ENCODE measurements at regions not wholly inside any gene's neighbourhood (a gene's known extent, or its start where the extent isn't known, plus 50 kb on each side); places are given as distances from the start of the nearest gene placed in this dataset.
A peak's percentile ranks its signal among the peaks of the same experiment; 100 is the strongest.

- Mint-ChIP-seq H3K9me3 (peaks cover 4% of the 10 kb centered on the region), H3K27ac (no peak overlapping the region), H3K36me3 (ENCODE audit: low read depth) (peaks cover 4% of the 10 kb centered on the region), H3K27me3 (no peaks in the 10 kb centered on the region), H3K4me3 (no peak overlapping the region), H3K4me1 (peaks cover 7% of the 10 kb centered on the region)
- ATAC-seq (no peak), DNase-seq (no peak)
Measured at GRCh38 chr6:149208134-149208601, 109.3 kb upstream of the TAB2 start.

GRCh38 chr6:149209871-149210775 is 107.4 kb upstream of the TAB2 start:
- peaks cover 1% of the 10 kb centered on the region for H3K4me1 Mint-ChIP-seq
- peak; percentile 65 for ATAC-seq
- H3K9me3 Mint-ChIP-seq: peaks cover 4% of the 10 kb centered on the region
- peaks cover 4% of the 10 kb centered on the region for H3K36me3 Mint-ChIP-seq (ENCODE audit: low read depth)
- H3K4me3 Mint-ChIP-seq: peak overlapping the region; percentile 56
- no peak for DNase-seq
- H3K27me3 Mint-ChIP-seq: no peaks in the 10 kb centered on the region
- H3K27ac Mint-ChIP-seq: peak overlapping the region; percentile 2

GRCh38 chr6:149211046-149211571 is 106.4 kb upstream of the TAB2 start:
- ATAC-seq: peak; percentile 63
- Mint-ChIP-seq H3K27ac (no peak overlapping the region), H3K9me3 (peaks cover 4% of the 10 kb centered on the region), H3K4me1 (peaks cover 6% of the 10 kb centered on the region), H3K4me3 (peak overlapping the region; percentile 56), H3K27me3 (no peaks in the 10 kb centered on the region), H3K36me3 (ENCODE audit: low read depth) (peaks cover 4% of the 10 kb centered on the region)
- DNase-seq: peak; percentile 37

- Mint-ChIP-seq H3K27me3 (no peaks in the 10 kb centered on the region), H3K36me3 (ENCODE audit: low read depth) (peaks cover 5% of the 10 kb centered on the region), H3K27ac (no peak overlapping the region), H3K9me3 (peaks cover 4% of the 10 kb centered on the region), H3K4me3 (no peak overlapping the region), H3K4me1 (peaks cover 16% of the 10 kb centered on the region)
- DNase-seq (no peak), ATAC-seq (peak; percentile 35)
Measured at GRCh38 chr6:149212206-149212605, 105.3 kb upstream of the TAB2 start.

GRCh38 chr6:149212892-149213801 is 104.4 kb upstream of the TAB2 start:
- Mint-ChIP-seq H3K9me3 (peaks cover 4% of the 10 kb centered on the region), H3K4me3 (no peak overlapping the region), H3K27me3 (no peaks in the 10 kb centered on the region), H3K4me1 (peaks cover 24% of the 10 kb centered on the region), H3K27ac (no peak overlapping the region), H3K36me3 (ENCODE audit: low read depth) (peaks cover 5% of the 10 kb centered on the region)
- DNase-seq (peak; percentile 51), ATAC-seq (peak; percentile 38)

- peaks cover 31% of the 10 kb centered on the region for H3K4me1 Mint-ChIP-seq
- H3K27me3 Mint-ChIP-seq: no peaks in the 10 kb centered on the region
- H3K9me3 Mint-ChIP-seq: peaks cover 4% of the 10 kb centered on the region
- H3K27ac Mint-ChIP-seq: no peak overlapping the region
- ATAC-seq: no peak
- DNase-seq: no peak
- peaks cover 5% of the 10 kb centered on the region for H3K36me3 Mint-ChIP-seq (ENCODE audit: low read depth)
- H3K4me3 Mint-ChIP-seq: no peak overlapping the region
Measured at GRCh38 chr6:149213829-149214228, 103.7 kb upstream of the TAB2 start.

DNA sequence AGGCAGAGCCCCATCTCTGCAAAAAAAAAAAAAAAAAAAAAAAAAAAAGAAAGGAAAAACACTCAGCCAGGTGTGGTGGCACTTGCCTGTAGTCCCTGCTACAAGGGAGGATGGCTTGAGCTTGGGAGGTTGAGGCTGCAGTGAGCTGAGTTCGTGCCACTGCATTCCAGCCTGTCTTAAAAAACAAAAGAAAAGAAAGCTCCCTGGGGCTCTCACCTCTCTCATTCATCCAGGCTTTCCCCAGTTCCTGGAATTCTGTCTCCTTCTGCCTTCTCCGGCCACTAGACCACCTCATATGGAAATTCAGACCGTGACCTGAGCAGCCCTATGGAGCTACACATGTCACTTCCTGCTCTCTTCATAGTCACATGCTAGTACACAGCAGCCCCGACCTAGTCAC is 101.1 kb upstream of the TAB2 start:
- H3K36me3 Mint-ChIP-seq (ENCODE audit: low read depth): peaks cover 5% of the 10 kb centered on the region
- H3K27me3 Mint-ChIP-seq: no peaks in the 10 kb centered on the region
- H3K4me1 Mint-ChIP-seq: peaks cover 35% of the 10 kb centered on the region
- DNase-seq (no peak), ATAC-seq (no peak)
- H3K4me3 Mint-ChIP-seq: no peak overlapping the region
- H3K27ac Mint-ChIP-seq: peak overlapping the region; percentile 1
- peaks cover 4% of the 10 kb centered on the region for H3K9me3 Mint-ChIP-seq

DNA sequence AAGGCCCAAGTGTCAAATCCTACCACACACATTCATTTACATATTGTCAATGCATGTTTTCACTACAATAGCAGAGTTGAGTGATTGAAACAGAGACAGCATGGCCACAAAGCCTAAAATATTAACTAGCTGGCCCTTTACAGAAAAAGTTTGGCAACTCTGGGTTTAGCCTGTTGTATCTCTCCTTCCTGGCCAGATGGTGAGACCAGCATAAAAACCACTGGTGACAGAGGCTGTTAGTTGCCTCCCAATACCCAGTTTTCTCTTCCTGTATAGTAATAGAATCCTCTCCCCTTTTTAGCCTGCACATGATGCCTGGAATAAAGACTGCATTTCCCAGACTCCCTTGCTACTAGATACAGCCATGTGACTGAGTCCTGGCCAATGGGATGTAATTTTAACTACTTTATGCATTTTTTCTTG is 100.0 kb upstream of the TAB2 start:
- ATAC-seq (no peak), DNase-seq (no peak)
- H3K36me3 Mint-ChIP-seq (ENCODE audit: low read depth): peaks cover 2% of the 10 kb centered on the region
- H3K4me1 Mint-ChIP-seq: peaks cover 35% of the 10 kb centered on the region
- no peak overlapping the region for H3K4me3 Mint-ChIP-seq
- H3K27ac Mint-ChIP-seq: no peak overlapping the region
- H3K27me3 Mint-ChIP-seq: no peaks in the 10 kb centered on the region
- H3K9me3 Mint-ChIP-seq: no peaks in the 10 kb centered on the region

DNA sequence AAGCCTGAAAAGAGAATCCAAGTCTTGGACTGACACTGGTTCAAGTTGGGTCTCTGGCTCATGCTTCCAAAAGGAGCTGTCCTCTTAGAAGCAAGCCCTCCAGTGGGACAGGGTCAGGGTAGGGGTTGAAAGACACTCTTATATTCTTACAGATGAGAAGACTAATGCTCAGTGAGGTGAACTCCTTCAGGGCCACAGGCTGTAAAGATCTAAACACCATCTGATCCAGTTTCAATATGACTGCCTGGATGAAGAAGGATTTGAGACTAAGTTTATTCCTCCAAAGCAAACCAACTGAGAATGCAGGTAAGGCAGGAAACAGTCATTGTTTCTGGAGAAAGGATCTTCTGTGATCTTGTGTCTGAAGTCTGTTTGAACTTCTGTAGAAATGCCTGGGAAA is 99.0 kb upstream of the TAB2 start:
- H3K27me3 Mint-ChIP-seq: no peaks in the 10 kb centered on the region
- peaks cover 38% of the 10 kb centered on the region for H3K4me1 Mint-ChIP-seq
- no peak overlapping the region for H3K4me3 Mint-ChIP-seq
- peaks cover 2% of the 10 kb centered on the region for H3K36me3 Mint-ChIP-seq (ENCODE audit: low read depth)
- H3K9me3 Mint-ChIP-seq: no peaks in the 10 kb centered on the region
- no peak for DNase-seq
- peak overlapping the region; percentile 24 for H3K27ac Mint-ChIP-seq
- ATAC-seq: peak; percentile 60

DNA sequence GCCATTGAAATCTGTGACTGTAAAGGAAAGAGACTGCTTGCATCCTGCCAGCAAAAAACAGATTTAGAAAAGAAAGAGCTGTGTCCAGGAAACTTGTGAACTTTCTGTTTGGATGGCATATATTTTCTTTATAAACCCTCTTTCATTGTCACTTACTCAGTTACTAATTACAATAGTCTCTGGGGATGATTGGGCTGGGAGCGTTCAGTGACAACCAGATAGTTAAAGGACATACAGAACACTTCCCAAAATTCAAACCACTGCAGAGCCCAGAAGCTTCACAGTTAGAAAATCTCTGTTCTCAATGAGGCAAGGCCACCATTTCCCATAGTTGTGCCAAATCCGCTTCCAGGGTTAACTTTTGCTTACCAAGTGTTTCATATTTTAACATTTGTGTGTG is 98.6 kb upstream of the TAB2 start:
- ATAC-seq: no peak
- DNase-seq: no peak
- Mint-ChIP-seq H3K27ac (peak overlapping the region; percentile 24), H3K4me1 (peaks cover 42% of the 10 kb centered on the region), H3K36me3 (ENCODE audit: low read depth) (peaks cover 2% of the 10 kb centered on the region), H3K4me3 (no peak overlapping the region), H3K27me3 (no peaks in the 10 kb centered on the region), H3K9me3 (no peaks in the 10 kb centered on the region)

DNA sequence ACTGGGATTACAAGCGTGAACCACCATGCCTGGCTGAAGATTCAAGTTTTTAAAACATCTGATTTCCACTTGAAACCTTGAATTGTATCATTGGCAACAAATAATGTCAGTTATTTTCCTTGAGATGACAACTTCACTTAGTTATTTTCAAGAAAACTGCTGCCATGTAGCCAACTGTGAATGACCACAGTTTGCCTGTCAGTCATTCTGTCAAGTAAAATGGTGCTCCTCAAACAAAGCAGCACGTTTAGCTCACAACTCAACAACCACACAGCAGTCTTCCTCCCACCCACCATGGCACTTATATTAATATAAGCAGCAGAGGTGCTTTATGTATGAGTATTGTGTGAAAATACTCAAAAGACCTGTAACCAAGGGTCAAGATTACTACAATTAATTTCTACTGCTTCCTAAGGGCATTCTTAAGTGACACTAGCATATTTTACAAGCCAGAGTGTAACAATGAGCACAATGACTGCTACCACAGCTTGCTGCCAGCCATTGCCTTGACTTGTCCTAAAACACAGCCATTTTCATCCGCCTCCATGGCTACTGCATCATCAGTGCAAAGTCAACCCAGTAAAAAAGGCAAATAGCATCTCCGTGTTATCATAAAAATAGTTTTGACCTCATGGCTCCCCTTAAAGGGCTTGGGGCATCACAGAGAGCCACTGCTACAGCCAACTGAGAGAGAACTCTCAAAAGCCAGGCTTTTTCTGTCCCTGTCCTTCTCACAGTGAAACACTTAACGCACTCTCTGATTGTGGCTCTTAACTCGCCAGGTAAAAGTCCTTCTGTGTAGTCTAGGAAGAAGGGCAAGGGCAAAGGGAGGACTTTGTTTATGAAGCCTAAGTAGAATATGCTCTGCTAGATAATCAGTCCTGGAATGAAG is 96.4 kb upstream of the TAB2 start:
- H3K4me1 Mint-ChIP-seq: peaks cover 43% of the 10 kb centered on the region
- no peak overlapping the region for H3K4me3 Mint-ChIP-seq
- H3K36me3 Mint-ChIP-seq (ENCODE audit: low read depth): peaks cover 2% of the 10 kb centered on the region
- no peaks in the 10 kb centered on the region for H3K9me3 Mint-ChIP-seq
- DNase-seq: no peak
- ATAC-seq: no peak
- no peak overlapping the region for H3K27ac Mint-ChIP-seq
- H3K27me3 Mint-ChIP-seq: no peaks in the 10 kb centered on the region

GRCh38 chr6:149221774-149222070 is 95.8 kb upstream of the TAB2 start:
- H3K9me3 Mint-ChIP-seq: no peaks in the 10 kb centered on the region
- H3K36me3 Mint-ChIP-seq (ENCODE audit: low read depth): peaks cover 2% of the 10 kb centered on the region
- ATAC-seq (no peak), DNase-seq (no peak)
- no peak overlapping the region for H3K27ac Mint-ChIP-seq
- peaks cover 37% of the 10 kb centered on the region for H3K4me1 Mint-ChIP-seq
- no peak overlapping the region for H3K4me3 Mint-ChIP-seq
- no peaks in the 10 kb centered on the region for H3K27me3 Mint-ChIP-seq

DNA sequence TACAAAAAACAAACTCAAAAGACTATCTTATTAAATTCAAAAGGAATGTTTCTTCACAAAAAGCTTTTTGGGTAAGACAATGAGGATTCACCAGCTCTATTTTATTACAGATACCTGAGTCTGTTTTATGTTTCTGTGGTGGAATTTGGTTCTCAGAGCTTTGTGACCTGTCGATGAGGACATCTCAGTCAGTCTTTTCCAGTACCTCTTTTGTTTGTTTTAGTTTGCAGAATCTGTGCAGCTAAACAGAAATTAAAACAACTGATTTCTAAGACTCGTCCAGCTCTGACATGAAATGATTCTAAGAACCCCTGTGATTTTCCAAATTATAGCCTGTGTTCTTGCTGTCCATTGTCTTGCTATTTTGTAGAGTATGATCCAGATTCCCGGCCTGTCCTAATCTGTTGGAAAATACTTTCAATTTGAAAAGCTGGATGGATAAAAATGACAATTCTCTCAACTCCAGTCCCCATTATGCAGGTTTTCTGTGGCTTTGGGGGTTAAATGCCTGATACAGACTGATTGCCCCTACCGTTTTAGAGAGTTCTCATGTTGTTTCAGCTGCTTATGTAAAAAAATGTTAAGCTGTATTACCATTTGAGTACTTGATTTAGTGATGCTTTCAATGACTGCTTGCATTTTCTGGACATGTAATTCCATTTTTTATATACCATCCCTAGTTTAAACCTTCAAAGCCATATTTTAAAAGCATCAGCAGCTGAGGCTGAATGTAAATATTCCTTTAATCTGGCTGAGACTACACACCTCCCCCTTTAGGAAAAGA is 94.2 kb upstream of the TAB2 start:
- Mint-ChIP-seq H3K4me1 (peaks cover 23% of the 10 kb centered on the region), H3K27me3 (no peaks in the 10 kb centered on the region), H3K4me3 (no peak overlapping the region), H3K9me3 (no peaks in the 10 kb centered on the region), H3K36me3 (ENCODE audit: low read depth) (no peaks in the 10 kb centered on the region), H3K27ac (no peak overlapping the region)
- ATAC-seq (no peak), DNase-seq (no peak)

Measured in activated naive CD8-positive, alpha-beta T cell treated with anti-CD3 and anti-CD28 coated beads, Interleukin-2, amount 50 U/mL, for 24 hours (primary cell).